Nucleus accumbens (tissue), 56 donors: ENCODE measurements at regions not wholly inside any gene's neighbourhood (a gene's known extent, or its start where the extent isn't known, plus 50 kb on each side); places are given as distances from the start of the nearest gene placed in this dataset.
"Not testable (repeated sequence)": the region's sequence is repeated elsewhere in the genome, so short reads cannot be mapped to it uniquely, and the experiment has no call there.

ENCODE experiments used
- DNase-seq, 56 donors: peaks; one replicate each; lab custom pipeline; 2025; lab: John Stamatoyannopoulos, UW

DNA sequence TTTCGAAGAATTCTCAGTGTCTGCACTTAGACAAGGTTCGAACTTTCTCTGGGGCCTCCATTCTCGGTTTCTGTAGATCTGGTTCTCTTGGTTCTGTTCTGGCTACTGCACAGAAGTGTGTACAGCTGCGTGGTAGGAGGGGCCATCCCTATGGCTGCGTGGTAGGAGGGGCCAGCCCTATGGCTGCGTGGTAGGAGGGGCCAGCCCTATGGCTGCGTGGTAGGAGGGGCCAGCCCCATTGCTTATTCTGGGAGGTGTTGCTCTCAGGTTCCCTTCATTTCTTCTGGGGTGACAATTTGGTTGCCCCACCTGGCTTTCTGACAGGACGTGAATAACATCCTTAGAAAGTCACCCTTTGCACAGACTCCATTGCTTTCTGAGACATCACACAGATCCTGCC, 65.2 kb upstream of the CHST15 start:
- DNase-seq, result no peak

DNA sequence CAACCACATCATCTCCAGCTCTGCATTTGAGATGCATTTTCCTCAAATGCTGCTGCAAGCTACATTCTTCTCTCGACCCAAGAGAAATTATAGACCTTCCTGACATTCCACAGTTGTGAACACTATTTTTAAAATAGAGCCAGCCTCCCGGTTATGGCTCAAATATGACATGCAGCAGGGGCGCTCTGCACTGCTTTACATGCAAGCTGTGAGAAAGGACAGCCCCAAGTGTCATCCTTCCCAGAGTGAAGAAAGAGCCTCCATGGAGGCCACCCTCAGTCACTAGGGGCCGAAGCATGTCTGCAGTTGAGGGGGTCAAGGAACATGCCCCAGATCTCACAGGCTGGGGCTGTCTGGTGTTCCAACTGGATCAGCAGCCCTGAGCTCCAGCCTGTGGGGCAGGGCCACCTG, 63.9 kb upstream of the CHST15 start:
- no peak for DNase-seq

DNA sequence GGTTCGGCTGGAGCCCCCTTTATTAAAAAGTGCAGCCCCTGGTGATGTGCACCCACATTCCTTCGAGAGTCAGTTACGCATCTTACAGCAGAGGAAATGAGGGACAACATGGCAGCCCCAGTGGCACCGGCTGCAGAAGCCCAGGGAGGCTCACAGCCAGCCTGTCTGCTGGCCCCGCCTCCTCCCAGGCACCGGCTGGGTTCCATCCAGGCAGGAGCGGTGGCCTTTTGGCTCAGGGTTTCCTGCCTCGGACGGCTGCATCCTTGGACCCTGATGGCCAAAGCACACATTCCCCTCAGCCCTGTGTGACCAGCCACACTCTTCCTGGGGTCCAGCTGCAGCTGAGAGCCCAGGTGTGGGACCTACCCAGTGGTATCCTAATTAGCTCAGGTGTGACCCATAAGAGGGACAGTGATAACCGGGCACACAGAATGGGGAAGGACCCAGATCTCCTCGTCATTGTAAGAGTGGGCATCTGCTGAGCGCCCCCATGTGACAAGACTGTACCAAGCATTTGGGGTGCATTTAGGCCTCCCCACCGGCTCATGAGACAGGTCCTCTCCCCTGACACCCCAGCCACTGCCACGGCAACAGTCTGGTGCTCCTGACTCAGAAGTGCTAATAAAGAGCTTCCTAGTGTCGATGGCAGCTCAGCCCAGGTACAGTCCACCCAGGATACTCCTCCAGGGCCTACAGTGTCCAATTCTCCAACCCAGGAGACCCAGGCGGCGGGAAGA, 63.3 kb upstream of the CHST15 start:
- no peak for DNase-seq

GRCh38 chr10:124155781-124156435, 62.5 kb upstream of the CHST15 start:
- DNase-seq, result no peak

- DNase-seq, result peak in 6 of 56 donors; percentile 9 to 33 (median 15)
Measured at GRCh38 chr10:124153023-124153826, 59.8 kb upstream of the CHST15 start.

GRCh38 chr10:124152139-124153022, 59.0 kb upstream of the CHST15 start:
- peak in 14 of 56 donors; percentile 12 to 55 (median 26) for DNase-seq

- DNase-seq, result no peak
Measured at GRCh38 chr10:124151466-124152095, 58.2 kb upstream of the CHST15 start.

- DNase-seq, result no peak
Measured at GRCh38 chr10:124150807-124151417, 57.5 kb upstream of the CHST15 start.

GRCh38 chr10:124150189-124150806, 56.9 kb upstream of the CHST15 start:
- DNase-seq, result no peak

DNA sequence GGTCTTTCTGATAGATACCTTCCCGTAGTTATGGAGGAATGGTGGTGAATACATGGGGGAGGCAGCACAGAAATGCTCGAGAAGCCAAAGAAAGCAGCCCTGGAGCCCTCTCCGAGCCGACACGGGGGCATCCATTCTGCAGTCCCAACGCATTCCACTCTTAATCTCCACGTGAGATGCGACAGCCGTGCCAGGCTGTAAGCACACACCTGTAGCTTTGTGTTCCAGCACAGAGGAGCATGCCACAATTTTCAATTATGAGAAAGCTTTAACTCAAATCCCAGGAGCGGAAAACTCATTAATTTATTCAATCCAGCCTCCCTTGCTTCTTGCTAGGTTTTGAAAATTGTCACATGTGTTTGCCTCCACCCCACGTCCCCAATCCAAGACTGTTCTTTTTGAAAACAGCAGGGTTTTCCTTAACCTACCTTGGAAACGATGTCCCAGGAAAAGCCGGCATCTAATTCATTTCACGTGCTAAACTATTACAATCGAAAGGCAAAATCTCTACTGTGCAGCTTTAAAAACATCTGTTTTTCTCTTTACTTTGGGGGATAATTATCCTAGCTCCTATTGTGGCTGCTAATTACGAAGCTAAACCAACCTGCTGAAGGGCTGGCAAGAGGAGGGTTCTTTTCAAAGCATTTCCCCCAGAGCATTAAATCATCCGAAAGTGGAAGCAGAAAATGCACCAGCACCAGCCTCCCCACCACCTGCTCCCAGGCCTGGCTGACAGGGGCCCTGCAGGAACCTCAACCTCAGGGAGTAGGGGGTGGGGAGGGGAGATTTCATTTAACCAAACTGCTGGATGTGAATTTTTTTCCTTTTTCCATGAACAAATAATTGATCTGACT, 56.0 kb upstream of the CHST15 start:
- DNase-seq, result no peak

GRCh38 chr10:124148509-124149188, 55.3 kb upstream of the CHST15 start:
- not testable (repeated sequence) for DNase-seq

DNA sequence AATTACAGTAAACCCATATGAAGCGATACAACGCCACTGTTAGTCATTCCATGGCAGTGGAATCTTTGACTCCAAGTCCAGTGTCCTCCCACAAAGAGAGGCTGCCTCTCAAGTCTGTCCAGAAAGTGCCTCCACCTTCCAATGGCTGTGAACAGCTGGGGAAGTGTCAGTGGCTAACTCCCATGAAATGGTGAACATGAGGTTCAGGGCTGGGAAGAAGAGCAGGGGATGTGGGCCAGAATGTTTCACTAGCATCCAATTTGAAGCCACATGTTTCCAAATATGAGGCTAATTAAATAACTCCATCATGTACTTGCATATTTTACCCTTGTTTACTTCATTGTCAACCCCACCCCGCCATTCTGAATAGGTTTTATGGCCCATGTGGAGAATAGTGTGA, 53.1 kb upstream of the CHST15 start:
- DNase-seq, result no peak

DNA sequence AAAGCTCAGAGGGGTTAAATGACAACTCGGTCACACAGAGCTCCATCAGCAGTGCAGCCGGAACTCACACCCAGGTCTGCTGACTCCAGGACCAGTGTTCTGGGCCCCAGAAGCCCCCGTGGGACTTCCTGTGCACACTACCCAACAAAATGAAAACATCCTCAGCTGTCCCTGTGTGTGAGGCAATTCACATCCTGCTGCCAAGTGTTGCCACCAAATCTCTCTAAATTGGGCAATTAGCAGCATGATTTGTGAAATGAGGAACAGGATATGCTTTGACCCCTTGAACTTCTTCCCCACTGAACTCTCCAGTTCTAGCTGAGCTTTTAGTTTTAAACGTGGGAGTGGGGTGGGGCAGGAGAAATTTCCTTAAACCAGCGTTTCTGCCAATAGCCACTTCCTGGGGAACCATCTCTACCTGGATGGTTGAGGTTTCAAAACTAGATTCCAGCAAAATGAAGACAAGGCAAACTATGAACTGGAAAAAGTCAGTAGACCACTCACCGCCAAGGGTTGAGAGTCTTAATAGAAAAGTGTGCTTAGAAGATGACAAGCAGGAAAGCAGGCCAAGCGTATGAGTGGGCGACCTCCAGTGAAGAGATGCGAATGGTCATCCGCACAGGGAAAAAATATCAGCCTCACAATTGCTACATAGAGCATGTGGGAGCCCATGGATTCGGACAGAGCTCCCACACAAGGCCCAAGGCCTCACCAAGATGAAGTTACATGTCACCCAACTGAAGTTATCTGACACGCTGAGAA, 51.9 kb upstream of the CHST15 start:
- DNase-seq, result peak in 2 of 56 donors; percentile 11 to 20

- DNase-seq, result no peak
Measured at GRCh38 chr10:124144536-124144935, 51.1 kb upstream of the CHST15 start.

DNA sequence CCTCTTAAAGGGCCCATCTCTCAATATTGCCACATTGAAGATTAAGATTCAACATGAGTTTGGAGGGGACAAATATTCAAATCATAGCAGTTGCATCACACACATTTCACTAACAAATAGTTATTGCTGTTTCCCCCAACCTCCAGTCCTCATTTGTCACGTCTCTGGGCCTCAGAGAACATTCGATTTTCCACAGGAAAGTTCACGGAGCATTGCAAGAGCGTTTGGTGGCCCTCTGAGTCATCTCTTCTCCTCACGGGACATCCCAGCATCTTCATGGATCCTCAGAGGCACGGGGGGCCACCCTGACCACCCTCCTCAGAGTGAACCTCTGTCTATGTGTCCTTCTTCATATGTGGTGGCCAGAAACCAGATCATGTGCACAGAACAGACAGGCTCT, 50.3 kb upstream of the CHST15 start:
- DNase-seq, result no peak
